NCI-H2196 (cell line): ENCODE measurements at regions not wholly inside any gene's neighbourhood (a gene's known extent, or its start where the extent isn't known, plus 50 kb on each side); places are given as distances from the start of the nearest gene placed in this dataset.
A peak's percentile ranks its signal among the peaks of the same experiment; 100 is the strongest.

Experiments used
- DNase-seq: peaks from one replicate; lab custom pipeline; 2025; ENCODE audit not compliant: unreplicated experiment; lab: John Stamatoyannopoulos, UW

GRCh38 chrX:7789200-7789599, 53.8 kb upstream of the VCX start:
- DNase-seq, result no peak

GRCh38 chrX:7788334-7788733, 54.6 kb upstream of the VCX start:
- no peak for DNase-seq

- DNase-seq, result no peak
Measured at GRCh38 chrX:7787714-7788113, 55.3 kb upstream of the VCX start.

GRCh38 chrX:7784580-7784979, 58.4 kb upstream of the VCX start:
- DNase-seq, result no peak

GRCh38 chrX:7779644-7780043, 63.3 kb upstream of the VCX start:
- DNase-seq, result no peak

GRCh38 chrX:7775987-7776386, 67.0 kb upstream of the VCX start:
- no peak for DNase-seq

- no peak for DNase-seq
Measured at GRCh38 chrX:7771788-7772438, 71.1 kb upstream of the VCX start.

- DNase-seq, result no peak
Measured at GRCh38 chrX:7759830-7760229, 83.1 kb upstream of the VCX start.

- DNase-seq, result no peak
Measured at GRCh38 chrX:7746856-7747255, 96.1 kb upstream of the VCX start.

GRCh38 chrX:7730071-7730470, 112.9 kb upstream of the VCX start:
- no peak for DNase-seq

- DNase-seq, result no peak
Measured at GRCh38 chrX:7720519-7720918, 122.5 kb upstream of the VCX start.

GRCh38 chrX:7714351-7714750, 128.6 kb upstream of the VCX start:
- no peak for DNase-seq

GRCh38 chrX:7711167-7711566, 131.8 kb upstream of the VCX start:
- DNase-seq, result peak; percentile 10

GRCh38 chrX:7709845-7710244, 133.1 kb upstream of the VCX start:
- no peak for DNase-seq

GRCh38 chrX:7706032-7706431, 136.9 kb upstream of the VCX start:
- peak; percentile 8 for DNase-seq

- no peak for DNase-seq
Measured at GRCh38 chrX:7704205-7704604, 138.8 kb upstream of the VCX start.

GRCh38 chrX:7698248-7698647, 144.7 kb upstream of the VCX start:
- DNase-seq, result no peak

GRCh38 chrX:7690842-7691241, 152.1 kb upstream of the VCX start:
- DNase-seq, result no peak

GRCh38 chrX:7689791-7690412, 153.1 kb upstream of the VCX start:
- peak; percentile 24 for DNase-seq

GRCh38 chrX:7680181-7680580, 162.8 kb upstream of the VCX start:
- DNase-seq, result no peak

GRCh38 chrX:7654316-7654715, 188.7 kb upstream of the VCX start:
- DNase-seq, result no peak

GRCh38 chrX:7647831-7648230, 195.1 kb upstream of the VCX start:
- no peak for DNase-seq

GRCh38 chrX:7641141-7641540, 201.8 kb upstream of the VCX start:
- DNase-seq, result no peak
